ENCODE measurements at regions not wholly inside any gene's neighbourhood (a gene's known extent, or its start where the extent isn't known, plus 50 kb on each side); places are given as distances from the start of the nearest gene placed in this dataset.
"Not testable (repeated sequence)": the region's sequence is repeated elsewhere in the genome, so short reads cannot be mapped to it uniquely, and the experiment has no call there.

DNA sequence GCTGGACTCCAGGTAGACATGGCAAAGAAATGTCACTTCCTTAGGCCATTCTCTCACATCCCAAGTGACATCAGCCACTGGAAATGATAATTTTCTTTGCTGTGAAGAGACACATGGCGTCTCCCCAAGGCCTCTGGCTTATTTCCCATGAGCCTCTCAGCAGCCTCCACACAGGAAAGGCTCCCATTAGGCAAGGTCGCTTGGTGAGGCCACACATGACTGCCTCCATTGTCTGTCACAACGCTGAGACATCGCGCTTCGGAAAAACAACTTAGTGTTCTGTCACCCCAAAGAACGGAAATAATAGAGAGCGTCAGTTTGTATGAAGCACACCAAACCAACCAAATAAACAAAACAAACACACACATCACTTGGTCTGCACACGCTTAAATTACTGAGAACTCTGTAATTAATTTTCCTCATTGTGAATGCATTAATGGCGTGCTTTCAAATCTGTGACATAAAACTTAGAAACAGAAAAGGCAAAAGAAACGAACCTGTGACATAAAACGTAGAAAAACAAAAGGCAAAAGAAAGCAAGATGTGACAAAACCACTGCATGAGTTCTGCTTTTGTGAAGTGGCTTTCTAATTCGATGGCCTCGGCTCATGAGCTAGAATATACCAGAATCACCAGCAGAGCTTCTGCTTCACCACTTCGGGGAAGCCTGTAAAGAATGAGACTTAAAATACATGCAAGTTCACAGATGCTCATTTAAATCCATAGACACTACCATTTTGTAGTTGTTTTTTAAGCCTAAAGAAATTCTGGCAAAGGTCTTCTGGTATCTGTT, 404.2 kb upstream of the SGCG start:
- H3K27me3 Mint-ChIP-seq, result peaks cover 19% of the 10 kb centered on the region
- H3K36me3 Mint-ChIP-seq (ENCODE audit: low read depth), result no peaks in the 10 kb centered on the region
- H3K9me3 Mint-ChIP-seq, result peaks cover 9% of the 10 kb centered on the region
- no peak overlapping the region for H3K4me3 Mint-ChIP-seq
- no peaks in the 10 kb centered on the region for H3K4me1 Mint-ChIP-seq
- ATAC-seq (replicated peaks), result no peak
- no peak overlapping the region for H3K27ac Mint-ChIP-seq

GRCh38 chr13:22777207-22777606, 403.6 kb upstream of the SGCG start:
- H3K27ac Mint-ChIP-seq, result no peak overlapping the region
- peaks cover 19% of the 10 kb centered on the region for H3K27me3 Mint-ChIP-seq
- no peak for ATAC-seq (replicated peaks)
- peaks cover 9% of the 10 kb centered on the region for H3K9me3 Mint-ChIP-seq
- H3K36me3 Mint-ChIP-seq (ENCODE audit: low read depth), result no peaks in the 10 kb centered on the region
- H3K4me3 Mint-ChIP-seq, result no peak overlapping the region
- no peaks in the 10 kb centered on the region for H3K4me1 Mint-ChIP-seq

GRCh38 chr13:22789027-22789593, 391.7 kb upstream of the SGCG start:
- Mint-ChIP-seq H3K4me3 (no peak overlapping the region), H3K4me1 (no peaks in the 10 kb centered on the region), H3K9me3 (no peaks in the 10 kb centered on the region), H3K27ac (no peak overlapping the region), H3K36me3 (ENCODE audit: low read depth) (no peaks in the 10 kb centered on the region), H3K27me3 (peaks cover 3% of the 10 kb centered on the region)
- ATAC-seq (replicated peaks), result no peak

- Mint-ChIP-seq H3K4me1 (no peaks in the 10 kb centered on the region), H3K9me3 (no peaks in the 10 kb centered on the region), H3K27me3 (peaks cover 3% of the 10 kb centered on the region), H3K36me3 (ENCODE audit: low read depth) (no peaks in the 10 kb centered on the region), H3K27ac (no peak overlapping the region), H3K4me3 (no peak overlapping the region)
- no peak for ATAC-seq (replicated peaks)
These were observed 390.9 kb upstream of the SGCG start for GRCh38 chr13:22789916-22790315.

DNA sequence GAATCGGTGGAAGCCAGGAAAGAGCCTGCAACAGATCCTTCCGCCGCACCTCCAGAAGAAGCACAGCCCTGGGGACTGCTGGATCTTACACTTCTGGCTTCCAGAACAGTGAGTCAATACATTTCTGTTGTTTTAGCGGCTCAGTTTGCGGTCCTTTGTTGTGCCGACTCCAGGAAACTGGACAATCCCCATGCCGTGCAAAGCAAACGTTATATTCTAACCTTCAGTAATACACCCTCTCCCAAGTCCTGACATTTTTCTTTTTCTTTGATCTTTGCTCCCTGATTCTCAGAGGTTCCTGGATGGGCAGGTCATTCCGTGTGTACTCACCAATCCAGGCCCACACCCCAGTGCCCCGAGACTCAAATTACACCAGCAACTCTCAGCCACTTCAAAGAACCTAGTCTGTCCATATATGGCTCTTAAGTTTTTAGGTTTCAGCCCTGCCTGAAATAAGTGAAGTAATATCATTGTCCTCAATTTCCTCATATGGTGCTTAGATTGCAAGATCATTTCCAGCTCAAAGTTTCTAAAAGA, 387.1 kb upstream of the SGCG start:
- H3K9me3 Mint-ChIP-seq, result no peaks in the 10 kb centered on the region
- H3K27me3 Mint-ChIP-seq, result peaks cover 11% of the 10 kb centered on the region
- no peaks in the 10 kb centered on the region for H3K4me1 Mint-ChIP-seq
- no peak overlapping the region for H3K4me3 Mint-ChIP-seq
- no peak for ATAC-seq (replicated peaks)
- no peaks in the 10 kb centered on the region for H3K36me3 Mint-ChIP-seq (ENCODE audit: low read depth)
- no peak overlapping the region for H3K27ac Mint-ChIP-seq

DNA sequence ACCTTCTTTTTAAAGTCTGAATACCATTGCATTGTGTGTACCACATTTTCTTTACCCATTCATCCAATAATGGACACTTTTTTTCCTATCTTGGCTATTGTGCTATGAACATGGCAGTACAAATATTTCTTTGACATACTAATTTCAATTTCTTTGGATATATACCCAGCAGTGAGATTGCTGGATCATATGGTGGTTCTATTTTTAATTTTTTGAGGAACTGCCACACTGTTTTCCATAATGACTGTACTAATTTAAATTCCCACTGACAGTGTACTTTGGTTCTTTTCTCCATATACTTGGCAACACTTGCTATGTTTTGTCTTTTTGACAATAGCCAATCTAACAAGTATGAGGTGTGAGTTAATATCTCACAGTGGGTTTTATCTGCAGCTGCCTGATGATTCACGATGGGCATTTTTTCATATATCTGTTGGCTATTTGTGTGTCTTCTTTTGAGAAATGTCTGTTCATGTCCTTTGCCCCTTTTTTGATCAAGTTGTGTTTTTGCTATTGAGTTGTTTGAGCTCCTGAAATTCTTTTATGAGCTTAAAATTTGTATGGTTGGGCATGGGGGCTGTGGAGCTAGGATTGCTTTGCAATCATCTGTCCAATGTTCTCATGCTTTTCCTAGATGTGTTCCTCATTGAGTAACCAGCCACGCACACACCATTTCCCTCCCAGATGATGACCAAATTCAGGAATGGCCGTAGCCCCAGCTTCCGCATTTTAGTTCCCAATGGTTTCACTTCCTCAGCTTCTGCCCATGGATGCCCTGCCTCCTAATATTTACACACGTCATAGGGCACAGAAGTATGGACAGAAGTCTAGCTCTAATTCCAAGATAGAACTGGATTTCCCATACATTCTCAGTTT, 380.0 kb upstream of the SGCG start:
- no peak for ATAC-seq (replicated peaks)
- no peaks in the 10 kb centered on the region for H3K4me1 Mint-ChIP-seq
- H3K9me3 Mint-ChIP-seq, result no peaks in the 10 kb centered on the region
- no peak overlapping the region for H3K27ac Mint-ChIP-seq
- H3K4me3 Mint-ChIP-seq, result no peak overlapping the region
- no peaks in the 10 kb centered on the region for H3K36me3 Mint-ChIP-seq (ENCODE audit: low read depth)
- H3K27me3 Mint-ChIP-seq, result peaks cover 38% of the 10 kb centered on the region

DNA sequence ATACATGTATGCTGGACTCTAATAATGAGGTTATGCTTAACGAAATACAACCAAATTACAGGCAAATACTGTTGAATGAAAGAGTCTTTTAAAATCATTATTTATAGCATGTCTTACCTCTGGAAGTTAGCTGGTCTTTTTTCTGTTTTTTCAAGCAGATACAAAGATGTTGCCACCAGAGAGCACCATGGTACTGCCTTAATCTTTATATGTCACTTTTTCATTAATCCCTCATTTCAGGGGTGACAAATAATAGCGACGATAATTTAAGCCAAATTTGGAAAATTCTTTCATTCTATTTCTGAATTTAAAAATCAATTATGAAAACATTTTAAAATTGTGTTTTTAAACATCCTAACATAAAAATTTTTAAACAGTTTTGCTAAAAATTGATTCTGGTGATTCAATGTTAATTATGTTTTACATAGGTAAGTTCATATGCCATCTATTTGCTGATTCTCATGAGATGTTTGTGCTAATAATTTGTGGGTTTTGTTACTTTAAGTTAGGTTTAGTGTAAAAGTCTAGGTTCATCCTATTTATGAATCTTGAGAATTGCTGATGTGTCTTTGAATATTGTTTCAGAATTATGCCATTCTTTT, 379.3 kb upstream of the SGCG start:
- H3K9me3 Mint-ChIP-seq, result no peaks in the 10 kb centered on the region
- H3K4me1 Mint-ChIP-seq, result no peaks in the 10 kb centered on the region

DNA sequence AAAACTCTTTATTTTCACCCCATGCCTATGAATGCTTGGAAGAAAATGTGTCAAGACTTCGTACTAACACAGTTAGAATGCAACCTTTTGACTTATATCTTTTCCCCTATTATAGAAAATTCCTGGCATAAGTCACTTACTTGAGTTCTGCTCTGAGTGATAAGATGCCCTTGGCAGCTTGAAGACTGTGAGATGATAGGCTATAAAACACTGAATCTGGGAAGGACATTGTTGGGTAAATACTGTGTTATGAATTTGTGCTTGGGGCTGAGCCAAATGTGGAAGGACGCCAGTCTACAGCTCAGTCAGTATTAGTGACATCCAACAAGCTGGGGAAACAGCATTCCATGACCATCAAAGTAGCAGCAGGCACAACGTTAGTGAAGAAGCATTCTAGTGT, 368.0 kb upstream of the SGCG start:
- Mint-ChIP-seq H3K27me3 (peaks cover 3% of the 10 kb centered on the region), H3K27ac (no peak overlapping the region), H3K9me3 (no peaks in the 10 kb centered on the region), H3K4me1 (no peaks in the 10 kb centered on the region), H3K36me3 (ENCODE audit: low read depth) (no peaks in the 10 kb centered on the region), H3K4me3 (no peak overlapping the region)
- ATAC-seq (replicated peaks), result no peak

More for the DNA sequence above, 379.3 kb upstream of the SGCG start:
- Mint-ChIP-seq H3K36me3 (ENCODE audit: low read depth) (no peaks in the 10 kb centered on the region), H3K27me3 (peaks cover 38% of the 10 kb centered on the region), H3K27ac (no peak overlapping the region), H3K4me3 (no peak overlapping the region)
- no peak for ATAC-seq (replicated peaks)

DNA sequence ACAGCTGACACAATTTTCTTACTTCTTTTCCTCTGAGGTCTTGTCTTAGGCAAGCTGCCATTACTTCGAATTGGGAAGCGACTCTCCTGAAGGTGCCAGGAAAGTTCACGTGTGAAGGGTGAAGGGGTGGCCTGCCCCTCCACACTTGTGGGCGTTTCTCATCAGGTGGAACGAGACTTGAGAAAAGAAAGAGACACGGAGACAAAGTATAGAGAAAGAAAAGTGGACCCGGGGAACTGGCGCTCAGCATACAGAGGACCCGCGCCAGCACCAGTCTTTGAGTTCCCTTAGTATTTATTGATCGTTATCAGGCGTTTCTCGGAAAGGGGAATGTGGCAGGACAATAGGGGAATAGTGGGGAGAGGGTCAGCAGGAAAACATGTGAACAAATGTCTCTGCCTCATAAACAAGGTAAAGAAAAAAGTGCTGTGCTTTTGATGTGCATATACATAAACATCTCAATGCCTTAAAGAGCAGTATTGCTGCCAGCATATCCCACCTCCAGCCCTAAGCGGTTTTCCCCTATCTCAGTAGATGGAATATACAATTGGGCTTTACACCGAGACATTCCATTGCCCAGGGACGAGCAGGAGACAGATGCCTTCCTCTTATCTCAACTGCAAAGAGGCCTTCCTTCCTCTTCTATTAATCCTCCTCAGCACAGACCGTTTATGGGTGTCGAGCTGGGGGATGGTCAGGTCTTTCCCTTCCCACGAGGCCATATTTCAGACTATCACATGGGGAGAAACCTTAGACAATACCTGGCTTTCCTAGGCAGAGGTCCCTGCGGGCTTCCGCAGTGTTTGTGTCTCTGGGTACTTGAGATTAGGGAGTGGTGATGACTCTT, 367.0 kb upstream of the SGCG start:
- ATAC-seq (replicated peaks); H3K4me3 Mint-ChIP-seq; H3K36me3 Mint-ChIP-seq (ENCODE audit: low read depth); H3K9me3 Mint-ChIP-seq; H3K27ac Mint-ChIP-seq; H3K4me1 Mint-ChIP-seq; H3K27me3 Mint-ChIP-seq: not testable (repeated sequence)

- H3K27me3 Mint-ChIP-seq; H3K9me3 Mint-ChIP-seq; H3K4me1 Mint-ChIP-seq; H3K36me3 Mint-ChIP-seq (ENCODE audit: low read depth); ATAC-seq (replicated peaks); H3K4me3 Mint-ChIP-seq; H3K27ac Mint-ChIP-seq: not testable (repeated sequence)
These were observed 366.3 kb upstream of the SGCG start for GRCh38 chr13:22814433-22814832.

- no peak overlapping the region for H3K27ac Mint-ChIP-seq
- no peak for ATAC-seq (replicated peaks)
- H3K9me3 Mint-ChIP-seq, result no peaks in the 10 kb centered on the region
- no peaks in the 10 kb centered on the region for H3K36me3 Mint-ChIP-seq (ENCODE audit: low read depth)
- peaks cover 20% of the 10 kb centered on the region for H3K27me3 Mint-ChIP-seq
- no peaks in the 10 kb centered on the region for H3K4me1 Mint-ChIP-seq
- no peak overlapping the region for H3K4me3 Mint-ChIP-seq
These were observed 359.2 kb upstream of the SGCG start for GRCh38 chr13:22821589-22821988.

DNA sequence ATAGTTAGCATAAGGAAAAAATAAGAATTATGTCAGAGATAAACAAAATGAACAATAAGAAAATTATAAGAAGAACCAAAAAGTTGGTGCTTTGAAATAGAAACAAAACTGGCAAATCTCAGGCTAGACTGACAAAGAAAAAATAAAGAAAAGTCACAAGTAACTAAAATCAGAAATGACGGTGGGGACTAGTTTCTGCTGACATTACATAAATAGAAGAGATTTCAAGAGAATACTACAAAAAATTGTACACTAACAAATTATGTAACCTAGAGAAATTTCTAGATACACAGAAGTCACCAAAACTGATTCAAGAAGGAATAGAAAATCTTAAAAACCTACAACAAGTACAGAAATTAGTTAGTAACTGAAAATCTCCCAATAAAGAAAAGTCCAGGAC, 355.6 kb upstream of the SGCG start:
- Mint-ChIP-seq H3K27ac (no peak overlapping the region), H3K27me3 (peaks cover 11% of the 10 kb centered on the region), H3K9me3 (no peaks in the 10 kb centered on the region), H3K4me3 (no peak overlapping the region), H3K4me1 (no peaks in the 10 kb centered on the region), H3K36me3 (ENCODE audit: low read depth) (no peaks in the 10 kb centered on the region)
- no peak for ATAC-seq (replicated peaks)

GRCh38 chr13:22828081-22828480, 352.7 kb upstream of the SGCG start:
- no peak for ATAC-seq (replicated peaks)
- peaks cover 3% of the 10 kb centered on the region for H3K27me3 Mint-ChIP-seq
- H3K4me1 Mint-ChIP-seq, result no peaks in the 10 kb centered on the region
- no peak overlapping the region for H3K4me3 Mint-ChIP-seq
- H3K27ac Mint-ChIP-seq, result no peak overlapping the region
- H3K36me3 Mint-ChIP-seq (ENCODE audit: low read depth), result no peaks in the 10 kb centered on the region
- H3K9me3 Mint-ChIP-seq, result no peaks in the 10 kb centered on the region

- no peak overlapping the region for H3K4me3 Mint-ChIP-seq
- ATAC-seq (replicated peaks), result no peak
- no peak overlapping the region for H3K27ac Mint-ChIP-seq
- H3K27me3 Mint-ChIP-seq, result peaks cover 10% of the 10 kb centered on the region
- no peaks in the 10 kb centered on the region for H3K36me3 Mint-ChIP-seq (ENCODE audit: low read depth)
- H3K9me3 Mint-ChIP-seq, result no peaks in the 10 kb centered on the region
- no peaks in the 10 kb centered on the region for H3K4me1 Mint-ChIP-seq
These were observed 344.3 kb upstream of the SGCG start for GRCh38 chr13:22836475-22836874.
